ENCODE measurements at regions not wholly inside any gene's neighbourhood (a gene's known extent, or its start where the extent isn't known, plus 50 kb on each side); places are given as distances from the start of the nearest gene placed in this dataset.

GRCh38 chr13:72201726-72202125, 334.7 kb upstream of the DACH1 start:
- no peak overlapping the region for H3K27ac Mint-ChIP-seq
- no peaks in the 10 kb centered on the region for H3K9me3 Mint-ChIP-seq
- H3K36me3 Mint-ChIP-seq = no peaks in the 10 kb centered on the region
- DNase-seq (ENCODE audit: low spot score in 2 of 2, unreplicated experiment in 2 of 2) = no peak
- H3K27me3 Mint-ChIP-seq (ENCODE audit: low read depth) = no peaks in the 10 kb centered on the region
- H3K4me3 Mint-ChIP-seq = no peak overlapping the region
- no peak for TF ChIP-seq CTCF (IDR thresholded peaks at IDR 0.05; ENCODE audit: unreplicated experiment)
- H3K4me1 Mint-ChIP-seq = peaks cover 15% of the 10 kb centered on the region

- Mint-ChIP-seq H3K27me3 (ENCODE audit: low read depth) (no peaks in the 10 kb centered on the region), H3K27ac (no peak overlapping the region), H3K4me3 (no peak overlapping the region), H3K9me3 (no peaks in the 10 kb centered on the region), H3K4me1 (peaks cover 33% of the 10 kb centered on the region), H3K36me3 (no peaks in the 10 kb centered on the region)
- DNase-seq (ENCODE audit: low spot score in 2 of 2, unreplicated experiment in 2 of 2) = no peak
- no peak for TF ChIP-seq CTCF (IDR thresholded peaks at IDR 0.05; ENCODE audit: unreplicated experiment)
Measured at GRCh38 chr13:72199640-72200039, 332.6 kb upstream of the DACH1 start.

GRCh38 chr13:72198967-72199560, 332.1 kb upstream of the DACH1 start:
- no peak for TF ChIP-seq CTCF (IDR thresholded peaks at IDR 0.05; ENCODE audit: unreplicated experiment)
- Mint-ChIP-seq H3K9me3 (no peaks in the 10 kb centered on the region), H3K27me3 (ENCODE audit: low read depth) (no peaks in the 10 kb centered on the region), H3K4me1 (peaks cover 38% of the 10 kb centered on the region), H3K36me3 (no peaks in the 10 kb centered on the region), H3K4me3 (no peak overlapping the region), H3K27ac (no peak overlapping the region)
- DNase-seq (ENCODE audit: low spot score in 2 of 2, unreplicated experiment in 2 of 2) = no peak

GRCh38 chr13:72198042-72198441, 331.0 kb upstream of the DACH1 start:
- no peak overlapping the region for H3K4me3 Mint-ChIP-seq
- H3K36me3 Mint-ChIP-seq = no peaks in the 10 kb centered on the region
- peaks cover 41% of the 10 kb centered on the region for H3K4me1 Mint-ChIP-seq
- H3K27me3 Mint-ChIP-seq (ENCODE audit: low read depth) = no peaks in the 10 kb centered on the region
- H3K9me3 Mint-ChIP-seq = no peaks in the 10 kb centered on the region
- no peak overlapping the region for H3K27ac Mint-ChIP-seq
- TF ChIP-seq CTCF (IDR thresholded peaks at IDR 0.05; ENCODE audit: unreplicated experiment) = no peak
- DNase-seq (ENCODE audit: low spot score in 2 of 2, unreplicated experiment in 2 of 2) = no peak

GRCh38 chr13:72195044-72195704, 328.2 kb upstream of the DACH1 start:
- no peaks in the 10 kb centered on the region for H3K27me3 Mint-ChIP-seq (ENCODE audit: low read depth)
- no peaks in the 10 kb centered on the region for H3K9me3 Mint-ChIP-seq
- TF ChIP-seq CTCF (IDR thresholded peaks at IDR 0.05; ENCODE audit: unreplicated experiment) = no peak
- peak overlapping the region; percentile 7 for H3K27ac Mint-ChIP-seq
- H3K4me3 Mint-ChIP-seq = no peak overlapping the region
- H3K4me1 Mint-ChIP-seq = peaks cover 41% of the 10 kb centered on the region
- H3K36me3 Mint-ChIP-seq = no peaks in the 10 kb centered on the region
- no peak for DNase-seq (ENCODE audit: low spot score in 2 of 2, unreplicated experiment in 2 of 2)

Measured in mesothelial cell of epicardium (in vitro differentiated cells).